GM23338 (cell line): ENCODE measurements at regions not wholly inside any gene's neighbourhood (a gene's known extent, or its start where the extent isn't known, plus 50 kb on each side); places are given as distances from the start of the nearest gene placed in this dataset.

Experiments
- CTCF ChIP-seq, 2 experiments: fragments of 200-600 bp in 1 of 2; sonication (generic) in 1 of 2; conservative IDR thresholded peaks; 2 replicates each; pipeline versions ENCODE4 v1.5.1 to v1.6.1; 2016 to 2017; ENCODE audit warnings: antibody characterized with exemption in 2 of 2, low read depth in 2 of 2, mild to moderate bottlenecking in 2 of 2, moderate library complexity in 1 of 2
- EZH2phosphoT487 ChIP-seq: fragments of 200-600 bp; sonication (generic); IDR thresholded peaks from one replicate; pipeline ENCODE4 v1.8.1; 2018; ENCODE audit warnings: antibody characterized with exemption; ENCODE audit not compliant: unreplicated experiment

DNA sequence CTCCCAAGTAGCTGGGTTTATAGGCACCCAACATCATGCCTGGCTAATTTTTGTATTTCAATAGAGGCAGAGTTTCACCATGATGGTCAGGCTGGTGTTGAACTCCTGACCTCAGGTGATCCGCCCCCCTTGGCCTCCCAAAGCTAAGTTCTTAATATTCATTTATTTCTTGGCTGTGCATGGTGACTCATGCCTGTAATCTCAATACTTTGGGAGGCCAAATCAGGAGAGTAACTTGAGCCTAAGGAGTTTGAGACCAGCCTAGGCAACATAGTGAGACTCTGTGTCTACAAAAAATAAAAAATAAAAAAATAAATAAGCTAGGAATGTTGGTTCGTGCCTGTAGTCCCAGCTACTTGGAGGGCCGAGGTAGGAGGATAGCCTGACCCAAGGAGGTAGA, 587.1 kb upstream of the FTMT start:
- TF ChIP-seq CTCF (conservative IDR thresholded peaks at IDR 0.05; ENCODE audit: low read depth in 2 of 2) (no peak), EZH2phosphoT487 (no peak)
